ENCODE measurements at regions not wholly inside any gene's neighbourhood (a gene's known extent, or its start where the extent isn't known, plus 50 kb on each side); places are given as distances from the start of the nearest gene placed in this dataset.
A peak's percentile ranks its signal among the peaks of the same experiment; 100 is the strongest.

DNA sequence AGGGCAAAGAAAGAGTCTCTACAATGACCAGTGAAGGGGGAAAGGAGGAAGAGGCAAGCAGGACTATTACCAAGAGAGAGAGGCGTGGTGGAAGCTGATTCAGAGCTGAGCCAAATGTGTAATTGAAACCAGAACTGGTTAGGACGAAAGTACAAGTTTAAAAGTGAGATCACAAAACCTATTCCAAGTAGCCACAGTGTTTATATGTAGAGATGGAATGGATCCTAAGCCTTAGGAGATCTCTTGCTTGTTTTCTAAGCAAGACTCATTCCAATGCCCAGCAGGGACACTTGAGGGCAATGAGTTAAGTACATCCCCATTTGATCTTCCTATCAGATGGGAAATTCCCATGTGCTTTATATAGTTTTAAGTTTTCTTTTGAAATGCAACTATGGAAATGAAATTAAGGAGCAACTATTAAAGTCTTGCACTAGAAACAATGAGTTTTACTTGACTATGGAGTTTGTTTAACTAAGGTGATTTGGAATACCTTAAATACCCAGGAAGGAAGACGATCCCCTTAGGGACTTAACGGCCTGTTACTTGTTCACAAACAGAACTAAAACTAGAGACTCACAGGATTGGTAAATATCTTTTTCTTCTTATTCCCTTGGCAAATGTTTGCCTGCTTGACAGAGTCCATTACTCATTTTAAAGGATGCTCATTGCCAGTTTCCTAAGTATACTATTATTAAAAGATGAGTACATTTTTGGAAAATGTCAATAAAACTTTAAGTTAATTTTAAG is 51.1 kb upstream of the SNX2 start:
- peak; percentile 42 to 51 for DNase-seq

Data from inflammatory macrophage treated with lipopolysaccharide for 1 hour (primary cell).